ENCODE measurements at regions not wholly inside any gene's neighbourhood (a gene's known extent, or its start where the extent isn't known, plus 50 kb on each side); places are given as distances from the start of the nearest gene placed in this dataset.
"Not testable (repeated sequence)": the region's sequence is repeated elsewhere in the genome, so short reads cannot be mapped to it uniquely, and the experiment has no call there.

- no peak for DNase-seq (ENCODE audit: low spot score in 2 of 2)
- TF ChIP-seq CTCF (IDR thresholded peaks at IDR 0.05) (no peak), EP300 (IDR thresholded peaks at IDR 0.05) (no peak), POLR2A (IDR thresholded peaks at IDR 0.05) (no peak)
- WGBS, 2 donors, result 48 to 66% methylated on average over 8 to 15 of the region's 15 CpGs
- Histone ChIP-seq H3K9me3 (no peaks in the 10 kb centered on the region), H3K4me3 (no peak overlapping the region), H3K36me3 (no peaks in the 10 kb centered on the region), H3K27ac (no peak overlapping the region), H3K4me1 (no peaks in the 10 kb centered on the region), H3K27me3 (peaks cover 0 to 4% of the 10 kb centered on the region in 2 donors)
These were observed 56.0 kb upstream of the MID1 start for GRCh38 chrX:10676235-10676957.

- Histone ChIP-seq H3K27me3 (peaks cover 0 to 4% of the 10 kb centered on the region in 2 donors), H3K4me3 (no peak overlapping the region), H3K27ac (no peak overlapping the region), H3K9me3 (no peaks in the 10 kb centered on the region), H3K4me1 (no peaks in the 10 kb centered on the region), H3K36me3 (no peaks in the 10 kb centered on the region)
- TF ChIP-seq EP300 (IDR thresholded peaks at IDR 0.05) (no peak), POLR2A (IDR thresholded peaks at IDR 0.05) (no peak), CTCF (IDR thresholded peaks at IDR 0.05) (no peak)
- DNase-seq (ENCODE audit: low spot score in 2 of 2), result peak in 1 of 2 donors; percentile 4
- 38 to 51% methylated on average over 5 of the region's 5 CpGs for WGBS, 2 donors
These were observed 57.1 kb upstream of the MID1 start for GRCh38 chrX:10677490-10677889.

GRCh38 chrX:10679387-10679786 is 59.0 kb upstream of the MID1 start:
- H3K27me3 ChIP-seq, result no peaks in the 10 kb centered on the region
- H3K4me1 ChIP-seq, result no peaks in the 10 kb centered on the region
- no peak for DNase-seq (ENCODE audit: low spot score in 2 of 2)
- no peaks in the 10 kb centered on the region for H3K36me3 ChIP-seq
- H3K27ac ChIP-seq, result no peak overlapping the region
- TF ChIP-seq EP300 (IDR thresholded peaks at IDR 0.05), result no peak
- no peak for TF ChIP-seq CTCF (IDR thresholded peaks at IDR 0.05)
- no peak for TF ChIP-seq POLR2A (IDR thresholded peaks at IDR 0.05)
- WGBS, 2 donors, result 54 to 94% methylated on average over 5 of the region's 5 CpGs
- no peak overlapping the region for H3K4me3 ChIP-seq
- no peaks in the 10 kb centered on the region for H3K9me3 ChIP-seq

- Histone ChIP-seq H3K4me3 (no peak overlapping the region), H3K36me3 (no peaks in the 10 kb centered on the region), H3K4me1 (no peaks in the 10 kb centered on the region), H3K27me3 (no peaks in the 10 kb centered on the region), H3K27ac (no peak overlapping the region), H3K9me3 (no peaks in the 10 kb centered on the region)
- WGBS, 2 donors, result 86 to 98% methylated on average over 3 to 4 of the region's 4 CpGs
- TF ChIP-seq CTCF (IDR thresholded peaks at IDR 0.05) (no peak), EP300 (IDR thresholded peaks at IDR 0.05) (no peak), POLR2A (IDR thresholded peaks at IDR 0.05) (no peak)
- no peak for DNase-seq (ENCODE audit: low spot score in 2 of 2)
These were observed 60.8 kb upstream of the MID1 start for GRCh38 chrX:10681167-10681566.

GRCh38 chrX:10683631-10684030 is 63.2 kb upstream of the MID1 start:
- H3K36me3 ChIP-seq; DNase-seq (ENCODE audit: low spot score in 2 of 2); H3K9me3 ChIP-seq; H3K27ac ChIP-seq; H3K27me3 ChIP-seq; H3K4me3 ChIP-seq; H3K4me1 ChIP-seq: not testable (repeated sequence)
- WGBS, 2 donors, result 78 to 84% methylated on average over 7 of the region's 7 CpGs
